ENCODE measurements at regions not wholly inside any gene's neighbourhood (a gene's known extent, or its start where the extent isn't known, plus 50 kb on each side); places are given as distances from the start of the nearest gene placed in this dataset.

GRCh38 chr6:15730442-15730841, 67.6 kb upstream of the DTNBP1 start:
- no peak for TF ChIP-seq CTCF (IDR thresholded peaks at IDR 0.05; ENCODE audit: low read depth, low read length)

GRCh38 chr6:15722731-15723130, 59.9 kb upstream of the DTNBP1 start:
- no peak overlapping the region for H3K4me3 ChIP-seq (ENCODE audit: low read depth, low read length)
- no peak for TF ChIP-seq CTCF (IDR thresholded peaks at IDR 0.05; ENCODE audit: low read depth, low read length)

More at GRCh38 chr6:15730442-15730841, 67.6 kb upstream of the DTNBP1 start:
- no peak overlapping the region for H3K4me3 ChIP-seq (ENCODE audit: low read depth, low read length)

GRCh38 chr6:15716889-15717288, 54.1 kb upstream of the DTNBP1 start:
- TF ChIP-seq CTCF (IDR thresholded peaks at IDR 0.05; ENCODE audit: low read depth, low read length): no peak

GRCh38 chr6:15715851-15716250, 53.0 kb upstream of the DTNBP1 start:
- no peak for TF ChIP-seq CTCF (IDR thresholded peaks at IDR 0.05; ENCODE audit: low read depth, low read length)
- no peak overlapping the region for H3K4me3 ChIP-seq (ENCODE audit: low read depth, low read length)

More at GRCh38 chr6:15716889-15717288, 54.1 kb upstream of the DTNBP1 start:
- no peak overlapping the region for H3K4me3 ChIP-seq (ENCODE audit: low read depth, low read length)

GRCh38 chr6:15715060-15715459, 52.2 kb upstream of the DTNBP1 start:
- TF ChIP-seq CTCF (IDR thresholded peaks at IDR 0.05; ENCODE audit: low read depth, low read length): no peak
- H3K4me3 ChIP-seq (ENCODE audit: low read depth, low read length): no peak overlapping the region

- TF ChIP-seq CTCF (IDR thresholded peaks at IDR 0.05; ENCODE audit: low read depth, low read length): no peak
- H3K4me3 ChIP-seq (ENCODE audit: low read depth, low read length): no peak overlapping the region
Observed at GRCh38 chr6:15714658-15715057, 51.8 kb upstream of the DTNBP1 start.

- no peak overlapping the region for H3K4me3 ChIP-seq (ENCODE audit: low read depth, low read length)
- no peak for TF ChIP-seq CTCF (IDR thresholded peaks at IDR 0.05; ENCODE audit: low read depth, low read length)
Observed at GRCh38 chr6:15713325-15713724, 50.5 kb upstream of the DTNBP1 start.

All from WI38 (cell line).